HCT116 (cell line): ENCODE measurements at regions not wholly inside any gene's neighbourhood (a gene's known extent, or its start where the extent isn't known, plus 50 kb on each side); places are given as distances from the start of the nearest gene placed in this dataset.

Source experiments
- ATAC-seq: fragments of 200-7000 bp; cut with Tn5 transposase; 2 replicates; pipeline ENCODE4 v1.9.1; 2020; ENCODE audit warnings: mild to moderate bottlenecking, moderate library complexity
- BruUV-seq: library from RNA; stranded (reverse); fragments of 400-500 nt; replicated peaks from 2 replicates; lab custom pipeline; 2021; lab: Mats Ljungman, UMichigan
- CTCF ChIA-PET: fragments of 300-600 bp; sonication (Branson Sonifier 250); formaldehyde crosslinking; loops from one replicate; lab custom pipeline; 2021; ENCODE audit warnings: antibody characterized with exemption; lab: Charles Lee
- POLR2A ChIA-PET: fragments of 300-600, 350-600 bp; sonication (Branson Sonifier 250); formaldehyde crosslinking; loops from one replicate; lab custom pipeline; 2021; ENCODE audit warnings: antibody characterized with exemption; lab: Charles Lee
- RAD21 ChIA-PET, 2 experiments: fragments of 300-600 bp; sonication (Branson Sonifier 250); formaldehyde crosslinking; loops; one replicate each; lab custom pipeline; 2023; ENCODE audit warnings: low total read pairs in 2 of 2; ENCODE audit not compliant: uncharacterized antibody in 2 of 2, unreplicated experiment in 2 of 2, low non-redundant PET in 1 of 2; lab: Charles Lee
- DNase-seq: peaks from one replicate; pipeline ENCODE4 v3.0.0-alpha.2; 2010; ENCODE audit warnings: low read depth, low spot score
- H2AFZ ChIP-seq: fragments of 200-600 bp; shearing (Covaris generic), sonication (generic); 2 replicates; pipeline ENCODE4 v1.6.1; 2017; ENCODE audit warnings: low read depth, mixed run types, mixed read lengths, antibody characterized with exemption, low read length; ENCODE audit not compliant: poor library complexity, severe bottlenecking
- H3K27ac ChIP-seq: 2 replicates; pipeline ENCODE4 v1.5.1; 2012; ENCODE audit warnings: low read depth, low read length
- H3K27me3 ChIP-seq: fragments of 200-600 bp; sonication (generic); 2 replicates; pipeline ENCODE4 v1.6.1; 2016; ENCODE audit warnings: mixed run types, low read length, mixed read lengths; ENCODE audit not compliant: insufficient read depth
- H3K36me3 ChIP-seq, 2 experiments: fragments of 200-500 bp in 1 of 2; fragments of 200-600 bp in 1 of 2; sonication (Bioruptor generic) in 1 of 2; sonication (generic) in 1 of 2; 2 replicates each; pipeline versions ENCODE4 v1.5.1 to v1.6.1; 2014 to 2016; ENCODE audit warnings: low read length in 2 of 2, inconsistent platforms in 1 of 2, mixed read lengths in 1 of 2, mixed run types in 1 of 2; ENCODE audit not compliant: insufficient read depth in 2 of 2, control insufficient read depth in 1 of 2
- H3K4me1 ChIP-seq, 2 experiments: fragments of 200-600 bp in 1 of 2; sonication (generic) in 1 of 2; 2 replicates each; pipeline versions ENCODE4 v1.5.1 to v1.6.1; 2012 to 2017; ENCODE audit warnings: low read length in 2 of 2, inconsistent platforms in 1 of 2, mild to moderate bottlenecking in 1 of 2, mixed read lengths in 1 of 2, mixed run types in 1 of 2, moderate library complexity in 1 of 2; ENCODE audit not compliant: insufficient read depth in 2 of 2, control insufficient read depth in 1 of 2
- H3K4me2 ChIP-seq: fragments of 200-600 bp; sonication (generic); 2 replicates; pipeline ENCODE4 v1.6.1; 2017; ENCODE audit warnings: mixed run types, low read length, mixed read lengths
- H3K4me3 ChIP-seq, 2 experiments: fragments of 200-600 bp in 1 of 2; sonication (generic) in 1 of 2; replicated peaks in 1 of 2; 2 replicates each; pipeline ENCODE4 v1.5.1; 2011 to 2016; ENCODE audit warnings: low read length in 2 of 2, control low read depth in 1 of 2, low read depth in 1 of 2, mild to moderate bottlenecking in 1 of 2, mixed read lengths in 1 of 2, mixed run types in 1 of 2
- H3K79me2 ChIP-seq: fragments of 200-600 bp; sonication (generic); 2 replicates; pipeline ENCODE4 v1.6.1; 2017; ENCODE audit warnings: mild to moderate bottlenecking, mixed run types, low read length, moderate library complexity, mixed read lengths; ENCODE audit not compliant: insufficient read depth
- H3K9ac ChIP-seq: fragments of 200-600 bp; sonication (generic); 2 replicates; pipeline ENCODE4 v1.6.1; 2016; ENCODE audit warnings: low read length, mixed read lengths
- H3K9me2 ChIP-seq: fragments of 200-600 bp; sonication (generic), shearing (Covaris generic); 2 replicates; pipeline ENCODE4 v1.6.1; 2017; ENCODE audit warnings: mixed run types, mild to moderate bottlenecking, moderate library complexity; ENCODE audit not compliant: insufficient read depth
- H3K9me3 ChIP-seq, 2 experiments: fragments of 200-500 bp in 1 of 2; fragments of 200-600 bp in 1 of 2; sonication (Bioruptor generic) in 1 of 2; sonication (generic) in 1 of 2; 2 replicates each; pipeline ENCODE4 v1.6.1; 2014 to 2017; ENCODE audit warnings: low read length in 2 of 2, mixed read lengths in 2 of 2, inconsistent platforms in 1 of 2, low read depth in 1 of 2, mild to moderate bottlenecking in 1 of 2, mixed run types in 1 of 2, moderate library complexity in 1 of 2; ENCODE audit not compliant: control insufficient read depth in 1 of 2, insufficient read depth in 1 of 2
- H4K20me1 ChIP-seq: fragments of 200-600 bp; sonication (generic), shearing (Covaris generic); 2 replicates; pipeline ENCODE4 v1.6.1; 2017; ENCODE audit warnings: mixed run types, mild to moderate bottlenecking, moderate library complexity; ENCODE audit not compliant: insufficient read depth
- CBX3 ChIP-seq: IDR thresholded peaks from 2 replicates; pipeline ENCODE4 v1.6.1; 2012; ENCODE audit warnings: low read depth
- ELF1 ChIP-seq: IDR thresholded peaks from 2 replicates; pipeline ENCODE4 v1.6.1; 2012; ENCODE audit warnings: low read depth, borderline replicate concordance
- EZH2phosphoT487 ChIP-seq: fragments of 200-600 bp; IDR thresholded peaks from 2 replicates; pipeline ENCODE4 v1.6.1; 2018; ENCODE audit warnings: antibody characterized with exemption, borderline replicate concordance
- MAX ChIP-seq: IDR thresholded peaks from 2 replicates; pipeline ENCODE4 v1.6.1; 2012
- POLR2A ChIP-seq: IDR thresholded peaks from 2 replicates; pipeline ENCODE4 v1.7.0; 2011; ENCODE audit warnings: borderline replicate concordance; ENCODE audit not compliant: insufficient read depth, insufficient read length; ENCODE audit errors: extremely low read depth
- RAD21 ChIP-seq: IDR thresholded peaks from 2 replicates; pipeline ENCODE4 v1.6.1; 2012; ENCODE audit warnings: low read depth, mild to moderate bottlenecking
- SP1 ChIP-seq: IDR thresholded peaks from 2 replicates; pipeline ENCODE4 v1.6.1; 2012; ENCODE audit warnings: low read depth
- SRF ChIP-seq: IDR thresholded peaks from 2 replicates; pipeline ENCODE4 v1.6.1; 2012; ENCODE audit warnings: low read depth
- TCF7L2 ChIP-seq: IDR thresholded peaks from 2 replicates; pipeline ENCODE4 v1.7.0; 2011; ENCODE audit warnings: borderline replicate concordance, inconsistent platforms; ENCODE audit not compliant: insufficient read depth, insufficient read length; ENCODE audit errors: extremely low read depth
- ZBTB33 ChIP-seq: IDR thresholded peaks from 2 replicates; pipeline ENCODE4 v1.6.1; 2011; ENCODE audit warnings: mild to moderate bottlenecking, low read length, moderate library complexity; ENCODE audit not compliant: insufficient replicate concordance; ENCODE audit errors: extremely low read depth
- intact Hi-C: fragments of 100-400 bp; cut with micrococcal nuclease; formaldehyde crosslinking; loops from 2 replicates; pipeline ENCODE4 v1.10.0; 2022
- TF ChIP-seq, protein P1 (sequence below): IDR thresholded peaks from 2 replicates; pipeline ENCODE4 v1.6.1; 2012; ENCODE audit warnings: low read depth

- TF ChIP-seq SRF, result no peak
- no peak for TF ChIP-seq ELF1
- TF ChIP-seq MAX, result no peak
- TF ChIP-seq POLR2A, result no peak
- TF ChIP-seq SP1, result no peak
- TF ChIP-seq EZH2phosphoT487, result no peak
- no peak for TF ChIP-seq RAD21
- no peak for TF ChIP-seq CBX3
- no peak for TF ChIP-seq ZBTB33
- Histone ChIP-seq H2AFZ (no peak overlapping the region), H3K9ac (no peak overlapping the region), H3K4me2 (no peak overlapping the region), H3K27ac (no peak overlapping the region), H3K9me2 (no peaks in the 10 kb centered on the region), H3K4me1 (no peaks in the 10 kb centered on the region), H3K9me3 (peaks cover 8 to 29% of the 10 kb centered on the region in 2 experiments; a peak in 2 of 4 replicates), H3K79me2 (no peaks in the 10 kb centered on the region), H3K4me3 (no peak overlapping the region), H3K36me3 (no peaks in the 10 kb centered on the region), H4K20me1 (no peaks in the 10 kb centered on the region; the same call in 1 of the 2 replicates), H3K27me3 (no peaks in the 10 kb centered on the region)
- DNase-seq (no peak), ATAC-seq (no peak)
- ChIA-PET CTCF (no interaction called here), RAD21 (no interaction called here), POLR2A (no interaction called here)
- intact Hi-C loops, result no loop called here
- BruUV-seq, result no TSS peak
Observed at GRCh38 chr16:62692685-62693084, 656.4 kb upstream of the CDH8 start.

DNA sequence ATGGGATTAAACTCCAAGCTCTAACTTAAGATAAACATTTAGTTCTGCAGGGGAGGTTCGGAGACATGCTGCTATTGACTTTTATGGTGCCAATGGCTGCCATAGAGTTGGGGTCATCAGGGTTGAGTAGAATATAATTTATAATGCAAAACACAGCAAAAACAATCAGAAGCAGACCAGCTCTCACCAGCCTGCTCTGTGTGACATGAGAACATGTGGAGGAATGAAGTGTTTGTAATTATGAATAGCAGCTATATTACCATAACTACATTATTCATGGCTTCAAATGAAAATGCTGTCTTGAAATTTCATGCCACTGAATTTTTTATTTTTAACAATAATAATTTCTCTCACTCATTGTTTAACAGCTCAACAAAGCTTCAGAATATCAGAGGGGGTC lies 645.6 kb upstream of the CDH8 start:
- no peak overlapping the region for H2AFZ ChIP-seq
- peaks cover 11 to 32% of the 10 kb centered on the region in 2 experiments; a peak in 3 of 4 replicates for H3K9me3 ChIP-seq
- no peak for DNase-seq
- H3K4me3 ChIP-seq, result no peak overlapping the region
- ChIA-PET RAD21 (no interaction called here), POLR2A (no interaction called here), CTCF (no interaction called here)
- no peak overlapping the region for H3K9ac ChIP-seq
- no TSS peak for BruUV-seq
- no peaks in the 10 kb centered on the region for H3K4me1 ChIP-seq
- no peak for TF ChIP-seq RAD21
- no peak for TF ChIP-seq TCF7L2
- TF ChIP-seq CBX3, result no peak
- TF ChIP-seq ELF1, result no peak
- TF ChIP-seq, protein P1, sequence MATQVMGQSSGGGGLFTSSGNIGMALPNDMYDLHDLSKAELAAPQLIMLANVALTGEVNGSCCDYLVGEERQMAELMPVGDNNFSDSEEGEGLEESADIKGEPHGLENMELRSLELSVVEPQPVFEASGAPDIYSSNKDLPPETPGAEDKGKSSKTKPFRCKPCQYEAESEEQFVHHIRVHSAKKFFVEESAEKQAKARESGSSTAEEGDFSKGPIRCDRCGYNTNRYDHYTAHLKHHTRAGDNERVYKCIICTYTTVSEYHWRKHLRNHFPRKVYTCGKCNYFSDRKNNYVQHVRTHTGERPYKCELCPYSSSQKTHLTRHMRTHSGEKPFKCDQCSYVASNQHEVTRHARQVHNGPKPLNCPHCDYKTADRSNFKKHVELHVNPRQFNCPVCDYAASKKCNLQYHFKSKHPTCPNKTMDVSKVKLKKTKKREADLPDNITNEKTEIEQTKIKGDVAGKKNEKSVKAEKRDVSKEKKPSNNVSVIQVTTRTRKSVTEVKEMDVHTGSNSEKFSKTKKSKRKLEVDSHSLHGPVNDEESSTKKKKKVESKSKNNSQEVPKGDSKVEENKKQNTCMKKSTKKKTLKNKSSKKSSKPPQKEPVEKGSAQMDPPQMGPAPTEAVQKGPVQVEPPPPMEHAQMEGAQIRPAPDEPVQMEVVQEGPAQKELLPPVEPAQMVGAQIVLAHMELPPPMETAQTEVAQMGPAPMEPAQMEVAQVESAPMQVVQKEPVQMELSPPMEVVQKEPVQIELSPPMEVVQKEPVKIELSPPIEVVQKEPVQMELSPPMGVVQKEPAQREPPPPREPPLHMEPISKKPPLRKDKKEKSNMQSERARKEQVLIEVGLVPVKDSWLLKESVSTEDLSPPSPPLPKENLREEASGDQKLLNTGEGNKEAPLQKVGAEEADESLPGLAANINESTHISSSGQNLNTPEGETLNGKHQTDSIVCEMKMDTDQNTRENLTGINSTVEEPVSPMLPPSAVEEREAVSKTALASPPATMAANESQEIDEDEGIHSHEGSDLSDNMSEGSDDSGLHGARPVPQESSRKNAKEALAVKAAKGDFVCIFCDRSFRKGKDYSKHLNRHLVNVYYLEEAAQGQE, result no peak
- no peak for ATAC-seq
- no peak overlapping the region for H3K4me2 ChIP-seq
- no peaks in the 10 kb centered on the region for H3K27me3 ChIP-seq
- intact Hi-C loops, result no loop called here
- no peak overlapping the region for H3K27ac ChIP-seq
- no peaks in the 10 kb centered on the region for H3K9me2 ChIP-seq
- no peaks in the 10 kb centered on the region for H3K79me2 ChIP-seq
- no peaks in the 10 kb centered on the region for H3K36me3 ChIP-seq
- no peaks in the 10 kb centered on the region for H4K20me1 ChIP-seq
